HT1080 (cell line): ENCODE measurements at regions not wholly inside any gene's neighbourhood (a gene's known extent, or its start where the extent isn't known, plus 50 kb on each side); places are given as distances from the start of the nearest gene placed in this dataset.
"Not testable (repeated sequence)": the region's sequence is repeated elsewhere in the genome, so short reads cannot be mapped to it uniquely, and the experiment has no call there.

Experiments used
- DNase-seq: peaks from one replicate; pipeline ENCODE4 v3.0.0-alpha.2; 2015; ENCODE audit warnings: low read depth

- DNase-seq = no peak
Observed at GRCh38 chr13:109281017-109281902, 505.1 kb downstream of the IRS2 start.

- no peak for DNase-seq
Observed at GRCh38 chr13:109276261-109276660, 510.1 kb downstream of the IRS2 start.

- peak; percentile 39 for DNase-seq
Observed at GRCh38 chr13:109275852-109276251, 510.5 kb downstream of the IRS2 start.

GRCh38 chr13:109275139-109275745 is 511.1 kb downstream of the IRS2 start:
- no peak for DNase-seq

GRCh38 chr13:109274188-109274821 is 512.1 kb downstream of the IRS2 start:
- peak; percentile 54 for DNase-seq

GRCh38 chr13:109273326-109273751 is 513.0 kb downstream of the IRS2 start:
- DNase-seq = peak; percentile 59

GRCh38 chr13:109272595-109273325 is 513.6 kb downstream of the IRS2 start:
- DNase-seq = no peak

GRCh38 chr13:109271555-109272541 is 514.5 kb downstream of the IRS2 start:
- DNase-seq = peak; percentile 61

- DNase-seq = peak; percentile 20
Observed at GRCh38 chr13:109271061-109271460, 515.3 kb downstream of the IRS2 start.

GRCh38 chr13:109269381-109269780 is 517.0 kb downstream of the IRS2 start:
- DNase-seq = not testable (repeated sequence)

- not testable (repeated sequence) for DNase-seq
Observed at GRCh38 chr13:109268492-109268891, 517.9 kb downstream of the IRS2 start.

- peak; percentile 52 for DNase-seq
Observed at GRCh38 chr13:109267400-109267799, 519.0 kb downstream of the IRS2 start.

- peak; percentile 32 for DNase-seq
Observed at GRCh38 chr13:109265438-109265742, 521.0 kb downstream of the IRS2 start.

GRCh38 chr13:109264603-109265437 is 521.6 kb downstream of the IRS2 start:
- peak; percentile 77 for DNase-seq

- not testable (repeated sequence) for DNase-seq
Observed at GRCh38 chr13:109257761-109258157, 528.6 kb downstream of the IRS2 start.
